Bone marrow (tissue), 2 donors: ENCODE measurements at regions not wholly inside any gene's neighbourhood (a gene's known extent, or its start where the extent isn't known, plus 50 kb on each side); places are given as distances from the start of the nearest gene placed in this dataset.

Experiments
- DNase-seq, 2 donors: peaks; one replicate each; lab custom pipeline; 2025; lab: John Stamatoyannopoulos, UW

DNA sequence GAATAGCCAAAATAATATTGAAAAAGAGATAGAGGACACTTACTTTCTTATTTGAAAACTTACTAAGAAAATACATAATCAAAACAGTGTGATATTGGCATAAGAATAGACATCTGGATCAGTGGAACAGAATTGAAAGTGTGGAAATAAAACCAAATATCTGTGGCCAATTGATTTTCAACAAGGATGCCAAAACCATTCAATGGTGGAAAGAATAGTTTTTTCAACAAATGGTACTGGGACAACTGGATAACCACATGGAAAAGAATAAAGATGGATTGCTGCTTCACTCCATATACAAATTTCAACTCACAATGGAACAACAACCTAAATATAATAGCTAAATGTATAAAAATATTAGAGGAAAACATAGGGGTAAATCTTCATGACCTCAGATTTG, 152.5 kb upstream of the GPR149 start:
- DNase-seq, result no peak

DNA sequence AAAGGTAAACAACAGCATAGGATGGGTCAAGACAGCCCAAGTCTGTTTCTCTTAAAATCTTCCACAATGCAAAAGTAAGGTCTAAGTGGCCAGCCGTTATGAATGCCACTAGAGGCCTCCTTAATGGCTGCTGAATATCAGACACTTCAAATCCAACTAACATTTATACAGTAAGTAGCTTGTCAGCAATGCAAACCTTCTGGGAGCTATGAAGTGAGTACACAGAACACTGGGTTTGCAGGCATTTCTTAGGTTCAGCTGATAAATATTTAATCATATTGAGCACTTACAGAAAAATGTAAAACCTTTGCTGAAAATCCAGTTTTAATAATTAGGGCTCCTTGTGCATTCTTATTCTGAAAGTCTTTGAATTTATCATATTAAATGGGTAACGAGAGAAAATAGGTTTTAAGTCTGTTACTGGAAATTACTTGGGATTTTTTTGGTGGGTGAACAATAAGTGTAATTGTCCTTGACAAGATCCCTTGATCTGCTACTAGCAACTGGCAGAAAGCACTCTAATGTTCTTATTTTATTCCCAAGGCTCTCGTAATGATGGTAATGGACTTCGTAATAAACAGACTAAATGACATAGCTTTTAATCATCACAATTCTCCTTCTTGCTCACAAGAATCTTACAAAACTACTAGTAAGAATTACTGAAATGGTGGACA, 141.7 kb upstream of the GPR149 start:
- DNase-seq, result no peak

DNA sequence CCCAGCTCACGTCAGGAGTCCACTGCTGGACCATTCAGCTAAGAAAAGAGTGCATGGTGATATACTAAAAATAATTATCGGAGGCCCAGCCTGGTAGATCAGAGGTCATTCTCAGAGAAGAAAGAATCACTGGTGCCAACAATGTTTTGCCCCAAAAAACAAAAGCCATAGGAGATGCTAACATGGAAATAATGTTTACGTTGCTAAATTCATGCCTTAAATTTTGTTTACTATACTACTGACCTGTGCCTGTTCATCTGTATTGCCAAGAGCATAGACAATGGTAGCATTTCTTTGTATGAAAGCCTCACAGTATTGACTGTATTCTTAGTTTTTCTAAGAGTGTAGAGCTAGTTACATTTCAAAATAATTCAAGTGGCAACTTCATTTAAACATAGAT, 138.1 kb upstream of the GPR149 start:
- no peak for DNase-seq

DNA sequence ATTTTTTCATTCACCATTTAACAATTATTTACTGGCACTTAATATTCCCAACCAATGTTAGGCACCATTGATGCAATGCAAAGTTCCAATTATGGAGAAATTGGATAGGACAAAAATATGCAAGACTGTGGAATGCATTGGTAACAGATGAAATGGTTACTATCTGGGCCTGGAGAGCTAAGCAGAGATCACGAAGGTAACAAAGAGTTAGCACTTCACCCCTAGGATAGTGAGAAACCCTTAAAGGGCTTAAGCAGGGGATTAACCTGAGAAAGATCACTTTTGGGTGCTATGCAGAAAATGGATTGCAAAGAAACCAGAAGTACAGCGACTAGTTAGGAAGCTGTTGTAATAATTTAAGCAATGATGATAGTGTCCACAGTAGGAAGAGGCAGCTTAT, 129.6 kb upstream of the GPR149 start:
- DNase-seq, result no peak

DNA sequence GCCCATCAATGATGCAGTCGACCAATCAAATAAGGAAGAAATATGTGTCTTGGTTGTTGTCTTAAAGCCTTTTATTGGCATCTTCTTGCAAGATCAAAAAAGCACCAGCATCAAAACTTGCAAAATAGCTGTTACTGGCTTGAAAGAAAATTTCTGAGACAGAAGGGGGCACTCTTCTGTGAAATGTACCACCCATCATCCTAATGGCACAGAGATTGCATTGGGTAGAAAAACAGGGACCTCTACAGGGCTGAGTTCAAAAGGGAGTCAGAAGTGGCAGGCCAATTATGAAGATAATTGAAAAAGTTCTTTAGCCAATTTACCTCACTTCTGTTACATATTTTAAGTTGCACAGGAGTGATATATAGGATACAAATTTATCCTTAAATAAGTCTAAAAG, 122.3 kb upstream of the GPR149 start:
- DNase-seq, result no peak

DNA sequence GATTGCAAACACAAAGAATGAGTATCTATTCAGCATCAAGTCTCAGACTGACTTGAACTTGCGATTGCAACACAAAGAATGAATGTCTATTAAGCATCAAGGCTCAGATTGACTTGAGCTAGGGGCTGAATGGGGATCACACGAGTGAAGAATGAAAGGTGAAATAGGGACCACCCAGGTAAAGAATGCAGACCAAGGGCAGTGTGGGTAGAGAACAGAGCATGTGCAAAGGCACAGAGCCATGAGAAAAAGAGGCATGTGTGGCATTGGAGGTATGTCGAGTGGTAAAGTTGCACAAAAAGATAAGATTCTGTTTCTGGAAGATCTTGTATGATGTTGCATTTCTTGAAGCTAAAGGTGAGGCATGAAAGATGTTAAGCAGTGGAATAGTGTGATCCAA, 119.4 kb upstream of the GPR149 start:
- no peak for DNase-seq

DNA sequence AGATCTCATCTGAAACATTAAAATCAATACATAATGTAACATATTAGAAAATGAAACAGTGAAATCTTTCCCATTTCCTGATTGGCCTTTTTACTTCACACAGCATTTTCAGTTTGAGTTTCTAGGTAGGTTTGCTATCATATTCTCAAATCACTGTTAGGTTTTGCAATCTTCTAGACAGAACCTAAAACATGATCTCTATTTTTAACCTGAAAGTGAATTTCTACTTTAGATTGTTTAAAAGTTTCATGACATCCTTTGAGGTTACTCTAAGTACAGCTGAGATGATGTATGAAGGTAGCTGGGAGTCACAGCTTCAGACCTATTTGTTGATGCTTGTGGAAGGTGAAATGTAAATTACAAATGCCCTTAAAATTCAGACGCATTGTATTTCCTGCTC, 118.4 kb upstream of the GPR149 start:
- DNase-seq, result no peak

DNA sequence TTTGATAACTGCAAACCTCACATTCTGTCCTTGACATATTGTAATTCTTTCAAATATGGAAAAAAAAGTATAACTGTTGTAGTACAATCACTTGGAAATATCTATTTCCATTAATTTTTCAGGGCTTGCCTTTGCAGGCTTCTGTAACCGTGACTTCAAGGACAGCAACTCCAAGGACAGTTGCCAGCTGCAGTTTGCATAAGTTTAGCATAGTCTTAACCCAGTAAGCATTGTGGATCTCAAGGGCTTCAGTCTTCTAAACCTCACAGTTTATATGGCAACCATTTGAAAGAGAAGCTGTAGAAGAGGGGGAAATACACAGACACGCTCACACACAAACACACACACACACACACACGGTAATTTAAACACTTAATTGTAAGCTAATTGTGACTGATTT, 112.8 kb upstream of the GPR149 start:
- DNase-seq, result no peak

DNA sequence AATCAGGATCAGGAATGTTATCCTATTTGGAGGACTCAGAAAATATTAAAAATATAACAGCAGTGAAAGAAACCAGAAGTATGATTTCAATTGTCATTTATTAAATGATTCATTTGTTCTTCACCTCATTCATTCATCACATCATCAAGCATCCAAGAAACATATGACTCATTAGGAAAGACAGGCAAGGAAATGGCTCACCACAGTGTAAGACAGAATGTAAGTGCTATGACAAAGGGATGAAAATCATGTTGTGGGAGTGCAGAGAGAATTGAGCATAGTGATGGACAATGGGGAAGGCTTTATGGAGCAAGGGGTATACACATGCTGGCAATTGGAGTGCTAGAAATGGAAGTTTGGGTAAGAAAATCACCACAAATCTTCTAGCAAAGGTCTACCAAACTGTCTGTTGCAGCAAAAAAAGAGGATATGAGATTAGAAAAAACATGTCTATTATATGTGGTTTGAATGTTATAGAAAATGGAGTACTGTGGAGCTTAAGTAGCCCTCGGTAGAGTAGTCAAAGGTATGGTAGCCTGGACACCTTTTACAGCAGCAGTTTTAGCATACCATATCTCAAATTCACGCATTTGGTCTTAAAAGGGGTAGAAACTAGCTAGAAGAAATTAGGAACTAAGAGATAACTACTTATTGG, 111.1 kb upstream of the GPR149 start:
- DNase-seq, result no peak

DNA sequence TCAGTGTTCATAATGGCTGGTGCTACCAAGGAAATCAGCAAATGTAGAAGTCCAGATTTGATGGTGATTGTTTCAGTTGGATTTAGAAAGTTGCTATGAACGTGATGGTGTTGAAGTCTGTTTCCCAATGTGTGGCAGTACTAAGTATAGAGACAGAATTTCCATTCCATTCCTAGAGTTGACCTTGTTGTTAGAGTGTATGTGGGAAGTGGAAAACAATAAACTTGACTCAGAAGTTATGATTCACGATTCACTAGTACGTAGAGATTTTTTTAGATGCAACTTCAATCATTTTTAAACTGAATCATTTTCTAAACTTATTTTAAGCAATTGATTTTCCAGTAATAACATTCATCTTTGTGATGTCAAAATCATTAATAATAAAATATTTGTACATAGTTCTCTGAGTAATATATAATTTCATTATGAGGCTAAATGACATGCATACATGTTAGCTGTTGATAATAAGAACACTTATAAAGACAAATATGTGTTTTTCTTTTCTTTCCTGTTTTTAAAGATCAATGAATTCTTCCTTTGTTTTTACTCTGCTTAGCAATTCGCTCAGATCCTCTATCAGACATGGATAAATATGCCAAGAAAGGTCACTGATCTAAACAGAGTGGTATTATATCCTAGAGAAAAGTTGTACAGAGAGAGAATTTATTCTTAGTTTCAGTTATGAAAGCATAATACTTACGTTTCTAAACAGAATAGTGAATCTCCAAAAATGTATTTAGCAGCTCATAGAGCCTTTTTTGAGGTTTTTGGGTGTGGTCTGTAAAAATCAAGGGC, 108.8 kb upstream of the GPR149 start:
- DNase-seq, result no peak

DNA sequence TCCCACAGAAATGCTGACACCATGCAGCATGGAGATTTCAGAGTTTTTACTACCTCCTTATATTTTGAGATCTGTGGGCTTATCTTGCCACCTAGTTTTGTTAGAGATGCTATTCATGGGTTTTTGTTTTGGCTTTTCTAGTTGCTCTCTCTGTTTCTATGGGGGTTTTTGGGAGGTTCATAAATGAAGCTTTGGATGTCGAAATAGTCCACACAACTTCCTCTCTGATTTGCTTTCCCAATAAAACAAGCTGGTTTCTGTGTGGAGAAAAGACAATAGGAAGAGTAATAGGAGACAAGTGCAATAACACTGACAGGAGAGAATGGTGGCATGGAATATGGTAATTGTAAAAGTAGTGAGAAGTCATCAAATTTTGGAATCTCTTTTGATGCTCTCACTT, 106.8 kb upstream of the GPR149 start:
- no peak for DNase-seq

DNA sequence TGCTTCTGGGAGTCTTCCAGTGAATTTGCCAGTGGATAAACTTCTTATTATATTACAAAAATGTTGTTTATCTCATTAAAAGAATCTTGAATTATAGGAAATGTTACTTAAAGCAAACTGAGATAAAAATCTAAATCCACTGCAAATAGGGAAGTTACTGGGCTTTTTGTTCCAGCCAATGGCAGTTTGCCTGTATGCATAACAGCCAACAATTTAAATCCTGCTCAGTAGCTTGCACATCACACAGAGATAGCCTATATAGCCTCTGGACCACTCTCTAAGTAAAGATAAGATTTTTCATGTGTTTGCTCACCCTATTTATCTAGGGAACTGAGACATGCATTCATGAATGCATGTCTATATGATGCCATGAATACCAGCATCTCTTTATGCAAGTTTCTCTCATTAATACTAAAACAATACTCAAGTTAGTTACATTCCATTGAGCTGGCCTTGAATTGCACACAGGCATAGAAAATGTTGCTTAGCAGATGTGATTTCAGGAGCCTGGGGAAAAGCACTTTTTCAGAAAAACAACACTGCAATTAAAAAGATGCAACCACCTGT, 92.1 kb upstream of the GPR149 start:
- no peak for DNase-seq

DNA sequence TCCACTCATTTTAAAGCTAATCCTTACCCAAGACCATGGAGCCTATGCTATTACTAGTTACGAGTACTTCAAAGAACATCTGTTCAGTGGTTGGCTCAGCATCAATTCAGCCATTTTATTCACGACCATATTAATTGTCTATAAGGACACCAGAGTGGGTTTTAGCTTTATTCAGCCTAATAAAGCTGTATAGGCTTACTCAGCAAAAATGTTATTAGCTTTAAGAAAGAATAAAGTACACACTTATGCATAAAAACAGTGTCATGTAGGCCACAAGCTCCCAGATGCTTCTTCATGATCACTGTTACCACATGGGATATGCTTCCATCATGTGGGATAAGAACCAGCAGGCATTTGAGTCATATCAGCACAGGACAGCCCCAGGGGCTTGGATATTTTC, 87.4 kb upstream of the GPR149 start:
- no peak for DNase-seq

DNA sequence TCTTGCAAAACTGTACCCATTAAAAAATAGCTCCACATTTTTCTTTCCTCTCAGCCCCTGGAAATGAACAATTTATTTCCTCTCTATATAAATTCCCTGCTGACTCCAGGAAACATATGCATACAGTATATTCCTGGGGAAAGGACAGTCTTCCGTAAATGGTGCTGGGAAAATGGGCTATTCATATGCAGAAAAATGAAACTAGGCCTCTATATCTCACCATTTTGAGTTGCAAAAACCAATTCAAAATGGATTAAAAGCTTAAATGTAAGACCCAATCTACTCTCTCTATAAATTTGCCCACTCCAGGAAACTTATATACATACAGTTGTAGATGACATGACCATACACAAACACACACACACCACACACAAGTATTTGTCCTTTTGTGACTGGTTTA, 85.9 kb upstream of the GPR149 start:
- DNase-seq, result no peak

DNA sequence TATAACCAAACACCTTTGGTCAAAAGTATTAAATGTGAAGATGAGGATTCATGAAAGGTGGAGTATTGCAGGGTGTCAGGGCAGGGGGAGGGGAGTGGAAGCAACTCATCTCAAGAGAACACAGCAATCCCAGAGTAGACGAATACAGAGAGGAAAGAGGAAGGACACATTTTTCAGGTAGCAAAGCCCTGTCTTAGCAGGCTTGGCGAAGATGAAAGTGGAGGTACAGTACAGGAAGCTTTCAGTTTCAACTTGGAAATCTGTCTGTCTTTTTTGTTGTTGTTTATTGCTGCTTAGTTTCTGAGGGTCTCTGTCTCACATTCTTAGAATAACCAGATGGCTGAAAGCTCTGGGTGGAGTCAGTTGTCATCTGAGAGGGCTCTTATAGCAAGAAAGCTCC, 80.8 kb upstream of the GPR149 start:
- DNase-seq, result no peak

DNA sequence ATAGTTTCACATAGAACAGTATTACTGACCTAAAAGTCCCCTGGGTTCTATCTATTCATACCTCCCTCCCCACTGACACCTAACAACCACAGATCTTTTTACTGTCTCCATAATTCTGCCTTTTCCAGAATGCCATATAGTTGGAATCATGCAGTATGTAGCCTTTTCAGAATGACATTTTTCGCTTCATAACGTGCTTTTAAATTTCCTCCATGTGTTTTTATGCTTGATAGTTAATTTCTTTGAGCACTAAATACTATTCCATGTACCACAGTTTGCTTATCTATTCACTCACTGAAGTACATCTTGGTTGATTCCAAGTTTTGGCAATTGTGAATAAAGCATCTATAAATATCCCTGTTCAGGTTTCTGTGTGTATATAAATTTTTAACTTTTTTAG, 77.7 kb upstream of the GPR149 start:
- no peak for DNase-seq

DNA sequence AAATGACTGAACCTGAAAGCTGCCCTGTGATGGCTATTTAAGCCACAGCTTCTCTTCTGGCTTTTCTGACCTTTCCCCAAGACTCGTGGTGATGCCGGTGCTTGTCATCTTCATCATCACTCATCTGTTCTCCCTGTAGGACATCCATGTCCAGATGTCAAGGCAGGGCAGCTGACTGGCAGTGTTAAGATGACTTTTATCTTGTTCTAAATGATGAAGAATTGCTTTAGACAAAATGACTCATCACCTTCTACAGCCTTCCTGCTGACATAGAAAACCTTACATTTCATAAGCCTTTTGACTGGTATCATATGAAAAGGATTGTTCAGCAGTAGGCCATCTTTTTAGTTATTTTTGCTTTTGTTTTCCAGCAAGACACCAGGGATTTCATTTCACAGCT, 67.0 kb upstream of the GPR149 start:
- DNase-seq, result no peak

DNA sequence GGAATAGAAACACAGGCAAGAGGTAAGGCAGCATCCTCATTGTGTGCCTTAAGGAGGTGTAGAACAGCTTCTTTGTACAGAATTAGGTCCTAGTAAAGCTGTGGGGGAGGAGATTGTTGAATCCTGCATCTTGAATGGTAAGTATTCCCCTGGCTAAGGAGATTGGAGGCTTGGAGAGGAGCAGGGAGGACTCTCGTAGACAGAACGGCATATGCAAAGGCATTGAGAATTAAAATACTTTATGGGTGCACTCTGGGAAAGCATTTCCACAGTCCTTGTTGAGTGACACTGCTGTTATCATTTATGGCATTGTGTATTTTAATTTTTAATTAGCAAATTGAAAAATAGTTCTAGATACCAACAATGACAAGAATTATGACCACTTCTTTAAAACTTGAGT, 66.5 kb upstream of the GPR149 start:
- no peak for DNase-seq

DNA sequence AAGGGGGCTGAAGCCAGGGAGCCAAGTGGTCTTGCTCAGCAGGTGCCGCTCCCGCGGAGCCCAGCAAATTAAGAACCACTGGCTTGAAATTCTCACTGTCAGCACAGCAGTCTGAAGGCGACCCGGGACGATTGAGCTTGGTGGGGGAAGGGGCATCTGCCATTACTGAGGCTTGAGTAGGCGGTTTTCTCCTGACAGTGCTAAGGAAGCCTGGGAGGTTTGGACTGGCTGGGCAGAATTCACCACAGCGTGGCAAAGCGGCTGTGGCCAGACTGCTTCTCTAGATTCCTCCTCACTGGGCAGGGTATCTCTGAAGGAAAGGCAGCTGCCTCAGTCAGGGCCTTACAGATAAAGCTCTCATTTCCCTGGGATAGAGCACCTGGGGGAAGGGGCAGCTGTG, 57.0 kb upstream of the GPR149 start:
- no peak for DNase-seq

DNA sequence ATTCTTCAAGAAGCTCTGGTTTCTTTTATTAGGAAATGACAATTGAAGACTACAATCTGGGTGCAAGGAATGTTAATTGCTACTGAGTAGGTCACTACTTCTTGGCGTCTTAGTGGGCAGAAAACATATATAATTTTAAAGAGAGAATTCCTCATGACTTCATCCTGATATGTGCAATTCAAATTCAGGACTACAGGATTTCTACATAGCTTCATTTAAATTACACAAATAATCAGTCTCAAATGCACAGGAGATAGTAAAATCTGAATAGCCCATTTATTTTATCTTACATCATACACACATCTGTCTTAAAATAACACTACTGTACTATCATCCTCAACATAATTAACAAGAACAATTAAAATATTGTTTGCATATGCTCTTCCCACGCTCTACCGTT, 52.5 kb upstream of the GPR149 start:
- DNase-seq, result no peak

DNA sequence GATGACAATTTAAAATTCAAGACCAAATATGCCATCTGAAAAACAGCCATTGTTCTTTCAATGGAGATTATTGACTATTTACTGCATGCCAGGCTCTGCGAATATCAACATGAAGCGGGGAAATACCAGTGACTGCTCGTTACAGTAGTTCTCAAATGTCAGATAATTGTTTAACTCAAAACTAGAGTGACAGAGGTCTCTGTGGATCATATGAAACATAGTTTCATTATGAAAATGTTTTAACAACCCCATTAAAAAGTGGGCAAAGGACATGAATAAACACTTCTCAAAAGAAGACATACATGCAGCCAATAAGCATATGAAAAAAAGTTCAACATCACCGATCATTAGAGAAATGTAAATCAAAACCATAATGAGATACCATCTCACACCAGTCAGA, 50.0 kb upstream of the GPR149 start:
- DNase-seq, result no peak
